ENCODE measurements at regions not wholly inside any gene's neighbourhood (a gene's known extent, or its start where the extent isn't known, plus 50 kb on each side); places are given as distances from the start of the nearest gene placed in this dataset.
"Not testable (repeated sequence)": the region's sequence is repeated elsewhere in the genome, so short reads cannot be mapped to it uniquely, and the experiment has no call there.

DNA sequence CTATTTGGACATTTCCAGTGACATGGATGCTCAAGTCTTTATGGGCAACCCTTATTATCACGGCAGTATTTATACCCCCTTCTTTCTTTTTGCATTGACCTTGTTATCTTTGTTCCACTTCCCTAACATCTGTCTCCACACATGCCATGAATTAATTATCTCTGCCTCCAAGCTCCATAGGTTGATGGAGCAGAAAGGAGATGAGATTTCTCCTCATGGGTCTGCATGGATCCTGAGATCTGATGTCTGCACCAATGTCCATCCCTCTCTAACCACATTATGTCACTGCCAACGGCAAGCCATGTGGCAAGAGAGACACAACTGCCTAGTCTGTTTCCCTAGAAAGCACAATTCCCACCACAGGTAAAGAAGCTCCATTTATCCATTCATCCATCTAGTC, 416.8 kb upstream of the ASIC2 start:
- H3K27me3 ChIP-seq = peaks cover 12% of the 10 kb centered on the region
- TF ChIP-seq, protein P1, sequence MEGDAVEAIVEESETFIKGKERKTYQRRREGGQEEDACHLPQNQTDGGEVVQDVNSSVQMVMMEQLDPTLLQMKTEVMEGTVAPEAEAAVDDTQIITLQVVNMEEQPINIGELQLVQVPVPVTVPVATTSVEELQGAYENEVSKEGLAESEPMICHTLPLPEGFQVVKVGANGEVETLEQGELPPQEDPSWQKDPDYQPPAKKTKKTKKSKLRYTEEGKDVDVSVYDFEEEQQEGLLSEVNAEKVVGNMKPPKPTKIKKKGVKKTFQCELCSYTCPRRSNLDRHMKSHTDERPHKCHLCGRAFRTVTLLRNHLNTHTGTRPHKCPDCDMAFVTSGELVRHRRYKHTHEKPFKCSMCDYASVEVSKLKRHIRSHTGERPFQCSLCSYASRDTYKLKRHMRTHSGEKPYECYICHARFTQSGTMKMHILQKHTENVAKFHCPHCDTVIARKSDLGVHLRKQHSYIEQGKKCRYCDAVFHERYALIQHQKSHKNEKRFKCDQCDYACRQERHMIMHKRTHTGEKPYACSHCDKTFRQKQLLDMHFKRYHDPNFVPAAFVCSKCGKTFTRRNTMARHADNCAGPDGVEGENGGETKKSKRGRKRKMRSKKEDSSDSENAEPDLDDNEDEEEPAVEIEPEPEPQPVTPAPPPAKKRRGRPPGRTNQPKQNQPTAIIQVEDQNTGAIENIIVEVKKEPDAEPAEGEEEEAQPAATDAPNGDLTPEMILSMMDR (IDR thresholded peaks at IDR 0.05) = no peak
- H3K4me1 ChIP-seq (ENCODE audit: control insufficient read depth in 1 of 2, insufficient read depth in 1 of 2, low read depth in 1 of 2, low read length in 1 of 2) = no peaks in the 10 kb centered on the region
- no peaks in the 10 kb centered on the region for H3K9me3 ChIP-seq
- no peak overlapping the region for H3K27ac ChIP-seq
- no peaks in the 10 kb centered on the region for H3K36me3 ChIP-seq
- H3K4me3 ChIP-seq (ENCODE audit: low read depth in 1 of 2, low read length in 1 of 2) = no peak overlapping the region

DNA sequence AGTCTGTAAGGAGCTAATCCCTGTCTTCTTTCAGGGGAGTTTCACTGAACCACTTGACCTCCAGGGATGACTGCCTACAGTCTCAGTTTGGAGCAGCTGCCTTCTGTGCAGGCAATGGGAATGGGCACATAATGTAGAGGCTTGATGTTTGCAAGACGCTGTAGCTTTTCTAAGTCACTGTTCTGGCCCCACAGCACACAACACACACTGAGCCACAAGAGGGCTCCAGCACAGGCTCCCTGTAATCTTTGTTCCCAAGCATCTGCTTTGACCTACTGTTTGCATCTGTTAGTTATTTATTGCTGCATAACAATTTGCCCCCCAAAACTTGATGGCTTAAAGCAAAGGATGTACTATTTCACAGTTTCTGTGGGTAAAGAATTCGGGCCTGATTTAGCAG, 419.0 kb upstream of the ASIC2 start:
- no peaks in the 10 kb centered on the region for H3K36me3 ChIP-seq
- H3K27ac ChIP-seq = no peak overlapping the region
- no peak overlapping the region for H3K4me3 ChIP-seq (ENCODE audit: low read depth in 1 of 2, low read length in 1 of 2)
- TF ChIP-seq, protein P1 (IDR thresholded peaks at IDR 0.05) = no peak
- H3K9me3 ChIP-seq = no peaks in the 10 kb centered on the region
- no peaks in the 10 kb centered on the region for H3K4me1 ChIP-seq (ENCODE audit: control insufficient read depth in 1 of 2, insufficient read depth in 1 of 2, low read depth in 1 of 2, low read length in 1 of 2)
- H3K27me3 ChIP-seq = peaks cover 21% of the 10 kb centered on the region

DNA sequence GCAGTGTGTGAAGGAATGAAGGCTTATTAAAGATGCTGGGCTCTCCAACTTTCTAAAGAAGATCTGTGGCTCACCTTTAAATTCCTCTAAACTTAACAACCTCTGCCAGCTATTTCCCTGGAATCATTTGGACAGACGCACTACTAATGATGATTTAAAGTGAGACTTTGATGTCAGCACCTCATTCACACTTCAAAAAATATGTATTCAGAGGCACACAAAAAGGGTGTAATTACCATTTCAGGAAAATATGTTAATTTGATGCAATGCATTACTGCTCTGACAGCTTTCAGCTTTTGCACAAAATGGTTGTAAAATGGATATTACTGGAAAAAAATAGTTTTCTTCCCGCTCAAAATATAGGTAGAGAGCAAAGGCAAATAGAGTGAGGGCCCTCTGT, 423.9 kb upstream of the ASIC2 start:
- no peaks in the 10 kb centered on the region for H3K36me3 ChIP-seq
- no peak overlapping the region for H3K27ac ChIP-seq
- H3K4me1 ChIP-seq (ENCODE audit: control insufficient read depth in 1 of 2, insufficient read depth in 1 of 2, low read depth in 1 of 2, low read length in 1 of 2) = no peaks in the 10 kb centered on the region
- no peaks in the 10 kb centered on the region for H3K9me3 ChIP-seq
- H3K27me3 ChIP-seq = peaks cover 44% of the 10 kb centered on the region
- TF ChIP-seq, protein P1 (IDR thresholded peaks at IDR 0.05) = no peak
- H3K4me3 ChIP-seq (ENCODE audit: low read depth in 1 of 2, low read length in 1 of 2) = no peak overlapping the region

DNA sequence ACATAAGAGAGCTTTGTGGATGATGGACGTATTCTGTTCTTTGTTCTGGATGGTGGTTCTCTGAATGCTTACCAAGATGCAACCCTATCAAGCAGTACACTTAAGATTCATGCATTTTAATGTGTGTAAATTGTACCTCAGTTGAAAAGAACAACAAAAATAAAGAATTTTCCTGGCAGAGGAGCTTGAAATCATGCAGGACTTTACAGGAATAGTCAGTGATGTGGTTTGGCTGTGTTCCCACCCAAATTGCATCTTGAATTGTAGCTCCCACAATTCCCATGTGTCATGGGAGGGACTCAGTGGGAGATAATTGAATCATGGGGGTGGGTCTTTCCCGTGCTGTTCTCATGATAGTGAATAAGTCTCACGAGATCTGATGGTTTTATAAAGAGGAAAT, 430.6 kb upstream of the ASIC2 start:
- H3K36me3 ChIP-seq; H3K4me3 ChIP-seq (ENCODE audit: low read depth in 1 of 2, low read length in 1 of 2); H3K4me1 ChIP-seq (ENCODE audit: control insufficient read depth in 1 of 2, insufficient read depth in 1 of 2, low read depth in 1 of 2, low read length in 1 of 2); H3K27ac ChIP-seq; H3K9me3 ChIP-seq: not testable (repeated sequence)
- peaks cover 38% of the 10 kb centered on the region for H3K27me3 ChIP-seq

DNA sequence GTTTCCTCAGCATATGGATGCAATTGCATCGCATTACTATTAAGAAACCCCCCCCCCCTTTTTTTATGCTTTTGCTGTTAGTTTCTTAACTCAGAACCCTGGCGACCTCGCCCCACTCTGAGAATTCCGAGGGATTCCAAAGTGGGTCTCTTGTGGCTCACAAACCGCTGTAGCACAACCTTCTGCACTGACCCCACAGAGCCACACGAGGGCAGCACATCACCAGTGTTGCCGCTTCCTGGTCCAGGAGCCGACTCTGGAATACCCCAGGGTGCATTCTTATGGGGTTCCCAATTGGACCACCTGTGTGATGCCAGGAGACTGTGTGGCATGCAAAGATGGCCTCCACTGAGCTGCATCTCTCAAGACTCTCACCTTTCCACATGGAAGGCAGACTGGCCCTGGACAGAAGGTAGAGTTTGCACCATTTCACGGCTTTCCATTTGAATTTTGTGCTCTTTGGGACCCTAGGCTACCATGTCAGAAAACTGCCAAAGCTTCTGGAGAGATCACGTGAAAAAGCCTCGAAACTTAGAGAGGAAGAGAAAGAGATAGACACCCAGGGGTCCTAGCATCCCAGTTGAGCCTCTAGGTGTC, 432.7 kb upstream of the ASIC2 start:
- peaks cover 25% of the 10 kb centered on the region for H3K27me3 ChIP-seq
- TF ChIP-seq, protein P1 (IDR thresholded peaks at IDR 0.05) = peak; percentile 34
- no peaks in the 10 kb centered on the region for H3K36me3 ChIP-seq
- H3K27ac ChIP-seq = no peak overlapping the region
- H3K4me3 ChIP-seq (ENCODE audit: low read depth in 1 of 2, low read length in 1 of 2) = no peak overlapping the region
- H3K4me1 ChIP-seq (ENCODE audit: control insufficient read depth in 1 of 2, insufficient read depth in 1 of 2, low read depth in 1 of 2, low read length in 1 of 2) = no peaks in the 10 kb centered on the region
- no peaks in the 10 kb centered on the region for H3K9me3 ChIP-seq

DNA sequence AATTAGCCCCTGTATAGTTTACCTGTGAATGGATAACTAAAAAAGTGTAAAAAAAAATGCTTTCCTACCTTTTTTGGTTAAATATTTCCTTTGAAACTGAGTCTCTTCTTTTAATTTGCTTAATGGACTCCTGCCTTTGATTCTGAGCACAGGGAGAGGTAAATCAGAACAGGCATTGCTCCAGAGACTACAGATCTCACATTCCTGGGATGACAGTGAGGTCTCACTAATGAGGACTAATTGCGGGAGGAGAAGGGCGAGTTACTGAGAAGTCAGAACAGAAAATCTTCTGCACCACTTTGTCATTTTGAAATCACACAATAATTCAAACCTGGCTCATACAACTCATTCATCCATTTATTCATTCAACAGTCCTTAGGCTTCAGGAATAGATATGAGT, 437.0 kb upstream of the ASIC2 start:
- H3K36me3 ChIP-seq = no peaks in the 10 kb centered on the region
- H3K4me1 ChIP-seq (ENCODE audit: control insufficient read depth in 1 of 2, insufficient read depth in 1 of 2, low read depth in 1 of 2, low read length in 1 of 2) = no peaks in the 10 kb centered on the region
- H3K9me3 ChIP-seq = no peaks in the 10 kb centered on the region
- TF ChIP-seq, protein P1 (IDR thresholded peaks at IDR 0.05) = no peak
- no peak overlapping the region for H3K4me3 ChIP-seq (ENCODE audit: low read depth in 1 of 2, low read length in 1 of 2)
- no peak overlapping the region for H3K27ac ChIP-seq
- peaks cover 17% of the 10 kb centered on the region for H3K27me3 ChIP-seq

Data from neutrophil (primary cell).